ENCODE measurements at regions not wholly inside any gene's neighbourhood (a gene's known extent, or its start where the extent isn't known, plus 50 kb on each side); places are given as distances from the start of the nearest gene placed in this dataset.

DNA sequence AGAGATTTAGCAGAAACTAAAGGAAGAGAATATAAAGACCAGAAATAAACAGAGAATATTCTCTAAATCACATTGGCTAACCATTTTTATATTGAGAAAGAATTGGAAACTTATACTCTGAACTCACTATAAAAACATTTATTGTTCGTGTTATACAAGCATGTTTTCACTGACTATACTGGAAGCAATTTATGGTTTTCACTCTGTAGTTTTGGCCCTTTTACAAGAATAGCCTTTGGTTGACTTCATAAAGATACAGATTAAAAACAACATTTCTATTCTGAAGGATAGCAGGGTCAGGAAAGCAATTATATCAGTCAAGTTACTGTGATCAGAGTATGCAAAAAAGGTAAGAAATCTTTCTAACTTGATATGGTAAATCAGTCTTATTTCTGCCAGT, 965.7 kb upstream of the FAT3 start:
- Histone ChIP-seq H3K9me3 (ENCODE audit: control insufficient read depth, insufficient read depth, low read length) (no peaks in the 10 kb centered on the region), H3K36me3 (ENCODE audit: insufficient read depth, low read length) (no peaks in the 10 kb centered on the region), H3K9ac (ENCODE audit: low read depth, low read length) (no peak overlapping the region), H3K4me1 (ENCODE audit: insufficient read depth, low read length) (no peaks in the 10 kb centered on the region)

DNA sequence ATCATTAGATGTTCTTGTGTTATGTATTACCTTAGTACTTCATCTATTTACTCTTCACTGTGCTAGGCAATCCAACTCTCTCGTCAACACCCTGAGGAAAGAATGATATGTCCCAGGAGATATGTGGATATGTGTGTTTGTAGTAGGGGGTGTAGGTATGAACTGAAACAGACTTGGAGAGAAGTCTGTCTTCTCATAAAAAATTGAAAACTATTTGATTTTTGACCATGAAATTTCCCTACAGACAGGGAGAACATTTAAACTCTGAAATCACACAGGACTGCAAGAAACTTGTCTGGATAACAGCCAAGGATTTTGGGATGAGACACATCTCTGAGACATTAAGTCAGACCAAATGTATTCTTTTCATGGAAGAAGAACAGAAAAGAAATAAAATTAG, 967.0 kb upstream of the FAT3 start:
- Histone ChIP-seq H3K36me3 (ENCODE audit: insufficient read depth, low read length) (no peaks in the 10 kb centered on the region), H3K9ac (ENCODE audit: low read depth, low read length) (no peak overlapping the region), H3K4me1 (ENCODE audit: insufficient read depth, low read length) (no peaks in the 10 kb centered on the region), H3K9me3 (ENCODE audit: control insufficient read depth, insufficient read depth, low read length) (no peaks in the 10 kb centered on the region)

DNA sequence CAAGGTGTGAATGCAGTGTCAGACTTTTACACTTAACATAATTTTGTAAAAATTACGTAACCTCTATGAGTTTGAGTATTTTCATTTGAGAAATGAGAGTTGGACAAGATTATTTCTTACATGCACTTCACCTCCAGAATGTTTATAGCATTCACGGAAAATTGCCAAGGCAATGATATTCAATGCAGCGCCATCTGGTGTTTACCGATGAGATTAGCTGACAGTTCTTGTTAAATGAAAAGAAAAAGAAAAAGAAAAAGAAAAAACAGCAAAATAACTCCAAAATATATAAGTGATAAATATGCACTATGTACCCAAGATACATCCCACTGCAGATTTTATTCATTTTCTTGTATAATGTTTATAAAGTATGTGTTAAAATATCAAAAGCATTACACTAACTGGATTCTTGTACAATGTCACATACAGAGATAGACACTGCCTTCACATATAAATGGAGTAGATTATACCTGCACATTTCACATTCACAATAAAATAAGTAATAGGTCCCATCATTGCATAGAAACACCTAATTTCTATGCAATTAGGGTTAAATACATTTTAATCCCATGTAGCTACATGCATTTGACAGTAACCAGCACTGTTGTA, 976.3 kb upstream of the FAT3 start:
- Histone ChIP-seq H3K9me3 (ENCODE audit: control insufficient read depth, insufficient read depth, low read length) (no peaks in the 10 kb centered on the region), H3K4me1 (ENCODE audit: insufficient read depth, low read length) (no peaks in the 10 kb centered on the region; the same call in 1 of the 2 replicates), H3K9ac (ENCODE audit: low read depth, low read length) (no peak overlapping the region), H3K36me3 (ENCODE audit: insufficient read depth, low read length) (no peaks in the 10 kb centered on the region)

DNA sequence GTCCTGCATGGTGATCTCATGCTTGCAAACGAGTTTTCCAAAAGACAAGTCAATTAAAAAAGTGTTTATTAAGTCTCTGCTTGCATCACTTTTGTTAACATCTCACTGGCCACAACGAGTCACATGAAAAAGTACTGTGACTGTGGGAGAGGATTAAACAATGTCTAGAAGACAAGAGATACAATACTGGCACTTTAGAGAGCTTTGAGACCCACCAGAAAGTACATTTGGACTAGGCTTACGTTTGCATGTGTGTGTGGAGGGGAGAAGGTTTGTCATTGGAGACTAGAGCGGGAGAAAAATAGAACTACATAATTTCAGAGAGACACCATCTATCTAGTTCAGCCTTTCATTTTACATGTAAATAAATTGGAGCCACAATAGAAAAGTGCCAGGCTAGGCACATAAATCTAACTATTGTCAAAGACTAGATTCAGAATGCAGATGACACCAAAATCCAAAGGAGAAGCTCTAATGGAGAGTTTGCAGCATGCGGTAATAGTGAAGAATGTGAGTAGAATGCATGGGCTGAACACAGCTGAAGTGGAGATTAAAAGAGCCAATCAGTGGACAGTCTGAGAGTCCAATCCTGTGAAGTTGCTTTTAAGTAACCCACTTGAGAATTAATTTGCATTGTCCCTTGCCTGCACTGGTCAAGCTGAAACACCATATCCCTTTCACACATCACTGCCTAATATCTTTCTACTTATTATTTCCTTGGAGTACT, 977.4 kb upstream of the FAT3 start:
- Histone ChIP-seq H3K9ac (ENCODE audit: low read depth, low read length) (no peak overlapping the region), H3K4me1 (ENCODE audit: insufficient read depth, low read length) (no peaks in the 10 kb centered on the region; the same call in 1 of the 2 replicates), H3K9me3 (ENCODE audit: control insufficient read depth, insufficient read depth, low read length) (no peaks in the 10 kb centered on the region), H3K36me3 (ENCODE audit: insufficient read depth, low read length) (no peaks in the 10 kb centered on the region)

DNA sequence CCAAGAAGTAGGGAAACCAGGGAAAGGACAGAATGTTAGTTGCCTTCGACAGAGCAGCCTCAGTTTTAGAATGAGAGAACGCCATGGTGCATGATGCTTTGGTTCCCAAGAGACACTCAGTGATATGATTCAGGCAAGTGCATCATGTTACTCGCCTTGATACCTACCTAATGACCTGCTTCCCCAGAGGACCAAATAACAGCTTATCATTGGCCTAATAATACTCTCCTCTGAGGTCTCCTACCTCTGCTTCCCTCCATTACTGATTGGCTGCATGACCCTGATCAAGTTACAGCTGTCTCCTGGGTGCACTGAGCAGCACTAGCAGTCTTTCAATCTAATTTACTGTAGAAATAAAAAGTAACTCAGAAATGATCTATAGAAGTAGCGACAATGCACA, 979.7 kb upstream of the FAT3 start:
- no peaks in the 10 kb centered on the region for H3K9me3 ChIP-seq (ENCODE audit: control insufficient read depth, insufficient read depth, low read length)

DNA sequence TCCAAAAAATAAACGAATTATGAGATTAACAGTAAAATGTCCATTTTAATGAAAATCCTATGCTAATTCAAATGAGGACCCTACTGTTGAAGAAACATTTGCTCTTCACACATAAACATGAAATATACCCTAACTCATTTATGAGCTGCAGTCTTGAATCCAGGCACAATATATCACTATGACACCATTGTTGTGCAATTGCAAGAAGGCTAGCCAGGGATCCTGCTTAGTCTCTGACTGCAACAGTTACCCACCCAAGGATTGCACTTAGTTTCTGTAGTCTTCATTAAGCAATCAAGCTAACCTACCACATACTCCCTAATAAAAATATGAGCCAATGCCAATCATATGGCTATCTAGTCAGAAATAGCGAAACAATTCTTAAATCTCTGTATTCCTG, 981.0 kb upstream of the FAT3 start:
- H3K9ac ChIP-seq (ENCODE audit: low read depth, low read length), result no peak overlapping the region
- H3K4me1 ChIP-seq (ENCODE audit: insufficient read depth, low read length), result peaks cover 4% of the 10 kb centered on the region; the same call in 1 of the 2 replicates
- H3K9me3 ChIP-seq (ENCODE audit: control insufficient read depth, insufficient read depth, low read length), result no peaks in the 10 kb centered on the region
- no peaks in the 10 kb centered on the region for H3K36me3 ChIP-seq (ENCODE audit: insufficient read depth, low read length)

More for the DNA sequence above, 979.7 kb upstream of the FAT3 start:
- no peaks in the 10 kb centered on the region; the same call in 1 of the 2 replicates for H3K4me1 ChIP-seq (ENCODE audit: insufficient read depth, low read length)
- no peaks in the 10 kb centered on the region for H3K36me3 ChIP-seq (ENCODE audit: insufficient read depth, low read length)
- no peak overlapping the region for H3K9ac ChIP-seq (ENCODE audit: low read depth, low read length)

DNA sequence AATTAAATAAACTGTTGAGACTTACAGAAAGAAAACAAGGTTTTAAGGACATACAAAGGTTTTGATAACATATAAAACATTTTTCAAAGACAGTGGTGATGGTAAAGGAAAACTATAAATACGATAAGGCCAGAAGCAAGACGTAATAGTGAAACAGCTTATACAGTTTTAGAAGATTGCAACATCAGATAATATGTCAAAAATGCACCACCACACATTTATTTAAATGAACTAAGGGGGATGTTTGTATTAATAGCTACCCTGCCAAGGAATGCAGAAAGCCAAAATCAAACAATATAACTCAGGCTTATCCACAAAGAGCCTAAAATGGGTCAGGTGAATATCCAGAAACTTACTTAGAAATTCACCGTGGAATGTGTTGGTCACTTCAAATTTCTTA, 981.6 kb upstream of the FAT3 start:
- Histone ChIP-seq H3K9me3 (ENCODE audit: control insufficient read depth, insufficient read depth, low read length) (no peaks in the 10 kb centered on the region), H3K9ac (ENCODE audit: low read depth, low read length) (no peak overlapping the region), H3K36me3 (ENCODE audit: insufficient read depth, low read length) (no peaks in the 10 kb centered on the region), H3K4me1 (ENCODE audit: insufficient read depth, low read length) (peaks cover 4% of the 10 kb centered on the region; the same call in 1 of the 2 replicates)

DNA sequence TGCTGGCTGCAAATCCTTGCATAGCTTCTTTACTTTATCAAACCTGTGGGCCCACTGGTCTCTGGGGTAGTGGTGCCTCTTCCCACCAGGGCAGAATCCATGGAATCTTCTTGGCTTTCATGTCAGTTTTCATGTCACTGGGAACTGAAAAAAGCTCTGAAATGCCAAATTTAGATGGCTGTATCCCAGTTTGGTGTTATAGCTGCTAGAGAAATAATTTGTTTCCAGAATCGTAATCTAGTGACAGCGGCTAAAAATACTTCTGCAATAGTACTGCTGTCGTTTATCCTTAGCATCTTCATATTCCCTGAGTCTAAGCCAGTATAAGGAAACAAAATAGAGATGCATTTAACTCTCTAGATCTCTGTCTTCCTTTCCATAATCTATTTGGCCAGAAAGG, 983.4 kb upstream of the FAT3 start:
- peaks cover 4% of the 10 kb centered on the region; the same call in 1 of the 2 replicates for H3K4me1 ChIP-seq (ENCODE audit: insufficient read depth, low read length)
- H3K9me3 ChIP-seq (ENCODE audit: control insufficient read depth, insufficient read depth, low read length), result no peaks in the 10 kb centered on the region
- no peak overlapping the region for H3K9ac ChIP-seq (ENCODE audit: low read depth, low read length)
- no peaks in the 10 kb centered on the region for H3K36me3 ChIP-seq (ENCODE audit: insufficient read depth, low read length)

DNA sequence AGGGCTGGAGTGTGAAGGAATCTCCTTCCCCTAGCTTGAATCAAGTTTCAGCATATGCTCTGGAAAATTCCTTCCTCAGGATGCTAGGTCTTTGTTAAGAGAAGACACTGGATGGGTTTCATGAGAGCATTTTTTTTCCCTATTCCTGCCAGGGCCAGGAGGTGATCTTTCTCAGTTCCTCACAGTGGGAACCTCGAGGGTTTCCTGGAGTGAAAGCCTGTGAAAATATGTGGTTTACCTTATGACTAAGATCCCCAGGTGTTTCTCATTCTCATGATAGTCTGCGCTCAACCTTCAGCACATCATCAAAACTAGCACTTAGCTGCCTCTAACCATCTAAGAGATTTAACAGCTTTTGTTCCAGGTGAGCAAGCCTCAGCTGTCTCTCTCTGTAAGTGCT, 985.3 kb upstream of the FAT3 start:
- H3K4me1 ChIP-seq (ENCODE audit: insufficient read depth, low read length), result peaks cover 4% of the 10 kb centered on the region; the same call in 1 of the 2 replicates
- no peaks in the 10 kb centered on the region for H3K36me3 ChIP-seq (ENCODE audit: insufficient read depth, low read length)
- H3K9me3 ChIP-seq (ENCODE audit: control insufficient read depth, insufficient read depth, low read length), result no peaks in the 10 kb centered on the region
- H3K9ac ChIP-seq (ENCODE audit: low read depth, low read length), result no peak overlapping the region

DNA sequence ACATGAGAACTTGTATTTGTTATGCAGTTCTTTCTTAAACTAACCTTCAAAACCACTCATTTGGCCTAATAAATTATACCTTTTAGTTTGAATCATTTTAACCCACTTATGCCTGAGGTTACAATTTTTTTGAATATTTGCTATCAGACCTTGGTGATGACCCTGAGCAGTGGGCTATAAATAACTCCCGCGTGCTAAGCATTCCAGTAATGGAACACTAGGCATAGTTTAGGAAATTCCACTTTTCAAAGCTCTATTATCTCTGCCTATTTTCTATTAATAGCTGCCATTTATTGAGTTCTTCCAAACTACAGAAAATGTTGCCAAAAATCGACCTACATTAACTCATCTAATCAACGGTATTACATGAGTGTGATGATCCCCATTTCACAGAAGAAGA, 993.4 kb upstream of the FAT3 start:
- no peak overlapping the region for H3K9ac ChIP-seq (ENCODE audit: low read depth, low read length)
- no peaks in the 10 kb centered on the region for H3K9me3 ChIP-seq (ENCODE audit: control insufficient read depth, insufficient read depth, low read length)
- peaks cover 3% of the 10 kb centered on the region; the same call in 1 of the 2 replicates for H3K4me1 ChIP-seq (ENCODE audit: insufficient read depth, low read length)
- no peaks in the 10 kb centered on the region for H3K36me3 ChIP-seq (ENCODE audit: insufficient read depth, low read length)

DNA sequence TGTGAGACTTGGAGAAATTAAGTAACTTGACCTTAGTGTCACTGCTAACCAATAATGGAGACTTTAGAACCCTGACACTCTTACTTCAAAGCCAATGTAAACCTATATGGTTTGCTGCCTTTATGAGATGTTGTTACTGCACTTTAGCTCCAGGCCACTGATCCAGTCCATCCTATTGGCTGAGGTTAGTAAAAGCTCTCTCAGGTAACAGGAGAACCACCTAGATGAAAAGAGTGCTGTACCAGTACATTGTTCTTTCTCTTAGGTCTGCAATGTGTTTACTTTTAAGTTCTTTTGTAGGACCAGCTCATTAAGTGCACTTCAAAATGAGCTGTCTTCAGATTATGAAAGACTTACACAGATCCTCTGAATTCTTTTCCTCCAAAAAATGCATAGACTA, 994.0 kb upstream of the FAT3 start:
- Histone ChIP-seq H3K9me3 (ENCODE audit: control insufficient read depth, insufficient read depth, low read length) (no peaks in the 10 kb centered on the region), H3K9ac (ENCODE audit: low read depth, low read length) (no peak overlapping the region), H3K4me1 (ENCODE audit: insufficient read depth, low read length) (peaks cover 3% of the 10 kb centered on the region; the same call in 1 of the 2 replicates), H3K36me3 (ENCODE audit: insufficient read depth, low read length) (no peaks in the 10 kb centered on the region)

DNA sequence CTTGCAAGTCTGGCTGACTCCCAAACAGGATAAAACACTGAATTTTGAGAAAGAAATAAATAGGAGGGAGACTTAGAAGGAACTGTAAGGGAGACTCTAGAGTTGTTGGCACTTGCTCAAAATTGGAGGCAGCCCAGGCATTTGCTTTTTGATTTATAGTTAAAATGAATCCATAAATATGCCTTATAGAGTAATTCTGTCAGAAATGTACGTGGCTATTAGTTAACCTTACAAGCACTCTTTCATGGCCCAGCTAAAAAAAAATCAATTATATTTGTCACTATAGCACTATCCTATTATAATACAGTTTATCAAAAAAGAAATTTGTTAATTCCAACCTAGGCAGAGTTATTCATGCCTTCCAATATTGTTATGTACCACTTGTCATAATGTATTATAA, 1000.0 kb upstream of the CHORDC1 start:
- H3K9me3 ChIP-seq (ENCODE audit: control insufficient read depth, insufficient read depth, low read length), result no peaks in the 10 kb centered on the region
- no peaks in the 10 kb centered on the region for H3K36me3 ChIP-seq (ENCODE audit: insufficient read depth, low read length)
- no peak overlapping the region for H3K9ac ChIP-seq (ENCODE audit: low read depth, low read length)
- no peaks in the 10 kb centered on the region for H3K4me1 ChIP-seq (ENCODE audit: insufficient read depth, low read length)

DNA sequence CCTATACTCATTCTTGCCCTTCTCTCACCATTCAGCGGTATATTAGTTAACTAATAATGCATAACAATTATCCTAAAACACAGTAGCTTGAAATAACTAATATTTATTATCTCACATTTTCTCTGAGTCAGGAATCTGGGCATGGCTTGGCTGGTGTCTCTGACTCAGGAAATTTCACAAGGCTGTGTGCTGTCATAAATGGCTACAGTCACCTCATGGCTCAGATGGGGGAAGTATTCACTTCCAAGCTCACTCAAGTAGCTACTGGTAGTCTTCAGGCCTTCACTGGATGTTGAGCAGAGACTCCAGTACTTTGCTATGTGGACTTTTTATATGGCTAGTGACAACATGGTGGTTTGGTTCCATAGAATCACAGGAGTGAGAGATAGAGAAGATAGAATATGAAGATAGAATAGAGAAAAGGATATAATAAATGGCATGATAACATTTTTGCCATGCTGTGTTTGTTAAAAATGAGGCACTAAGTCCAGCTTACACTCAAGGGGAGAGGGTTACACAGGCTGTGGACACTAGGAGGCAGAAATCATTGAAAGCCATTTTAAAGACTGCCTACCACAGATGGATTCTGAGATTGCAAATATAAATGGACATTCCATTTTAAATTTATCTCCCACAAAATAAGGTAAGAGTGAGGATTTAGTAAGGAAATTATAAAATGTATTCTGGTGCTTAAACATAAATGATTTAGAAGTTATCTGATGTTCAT, 997.8 kb upstream of the CHORDC1 start:
- no peaks in the 10 kb centered on the region for H3K4me1 ChIP-seq (ENCODE audit: insufficient read depth, low read length)
- H3K9ac ChIP-seq (ENCODE audit: low read depth, low read length), result no peak overlapping the region
- H3K36me3 ChIP-seq (ENCODE audit: insufficient read depth, low read length), result no peaks in the 10 kb centered on the region
- H3K9me3 ChIP-seq (ENCODE audit: control insufficient read depth, insufficient read depth, low read length), result no peaks in the 10 kb centered on the region

DNA sequence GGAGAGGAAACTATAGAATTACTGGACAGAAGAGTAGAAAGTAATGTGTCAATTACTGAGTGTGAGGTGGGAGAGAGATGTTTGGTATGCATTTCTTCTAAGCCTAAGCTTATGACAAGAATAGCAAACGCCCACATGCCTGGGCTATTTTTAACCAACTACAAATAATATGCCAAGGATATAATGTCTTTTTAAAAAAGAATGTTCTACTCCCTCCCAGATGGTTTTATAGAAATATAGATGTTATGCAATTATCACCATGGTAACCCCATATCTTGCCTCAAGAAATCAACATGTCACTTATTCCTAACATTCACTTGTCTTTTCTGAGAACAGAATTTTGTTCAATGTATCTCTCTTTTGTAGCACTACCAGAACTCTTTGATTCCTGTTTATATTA, 996.7 kb upstream of the CHORDC1 start:
- Histone ChIP-seq H3K36me3 (ENCODE audit: insufficient read depth, low read length) (no peaks in the 10 kb centered on the region), H3K9me3 (ENCODE audit: control insufficient read depth, insufficient read depth, low read length) (no peaks in the 10 kb centered on the region), H3K9ac (ENCODE audit: low read depth, low read length) (no peak overlapping the region), H3K4me1 (ENCODE audit: insufficient read depth, low read length) (no peaks in the 10 kb centered on the region)

DNA sequence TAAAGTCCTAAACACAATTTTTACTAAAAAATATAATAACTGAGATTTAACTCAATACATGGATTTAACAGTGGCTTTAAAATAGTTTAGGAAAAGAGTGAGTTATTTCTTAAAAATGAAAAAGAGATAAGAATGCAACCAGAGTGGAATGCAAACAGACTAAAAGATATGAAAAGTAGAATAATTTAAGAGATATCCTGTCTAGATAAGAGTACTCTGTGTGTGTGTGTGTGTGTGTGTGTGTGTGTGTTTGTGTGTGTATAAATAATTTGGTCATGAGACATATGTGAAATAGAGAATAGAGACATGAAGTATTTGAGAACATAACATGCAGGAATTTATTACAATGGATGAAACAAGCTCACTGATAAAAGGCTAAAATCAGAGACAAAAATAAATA, 986.9 kb upstream of the CHORDC1 start:
- Histone ChIP-seq H3K36me3 (ENCODE audit: insufficient read depth, low read length) (no peaks in the 10 kb centered on the region), H3K4me1 (ENCODE audit: insufficient read depth, low read length) (no peaks in the 10 kb centered on the region), H3K9ac (ENCODE audit: low read depth, low read length) (no peak overlapping the region), H3K9me3 (ENCODE audit: control insufficient read depth, insufficient read depth, low read length) (no peaks in the 10 kb centered on the region)

Measured in ES-I3 (cell line).